Keratinocyte (primary cell): ENCODE measurements at regions not wholly inside any gene's neighbourhood (a gene's known extent, or its start where the extent isn't known, plus 50 kb on each side); places are given as distances from the start of the nearest gene placed in this dataset.

ENCODE experiments used
- EZH2 ChIP-seq: IDR thresholded peaks from one replicate; pipeline ENCODE4 v1.6.1; 2012; ENCODE audit warnings: inconsistent platforms, mild to moderate bottlenecking, low read length, moderate library complexity
- TF ChIP-seq, protein P1 (sequence below), 3 experiments: IDR thresholded peaks in 1 of 3; conservative IDR thresholded peaks in 1 of 3; optimal IDR thresholded peaks in 1 of 3; 2 replicates in 2 of 3; 3 replicates in 1 of 3; pipeline versions ENCODE3 to v1.5.1; 2011; ENCODE audit warnings: low read length in 3 of 3, mild to moderate bottlenecking in 3 of 3, moderate library complexity in 2 of 3, control low read depth in 1 of 3, inconsistent platforms in 1 of 3; ENCODE audit not compliant: insufficient read depth in 2 of 3; ENCODE audit errors: extremely low read depth in 1 of 3

DNA sequence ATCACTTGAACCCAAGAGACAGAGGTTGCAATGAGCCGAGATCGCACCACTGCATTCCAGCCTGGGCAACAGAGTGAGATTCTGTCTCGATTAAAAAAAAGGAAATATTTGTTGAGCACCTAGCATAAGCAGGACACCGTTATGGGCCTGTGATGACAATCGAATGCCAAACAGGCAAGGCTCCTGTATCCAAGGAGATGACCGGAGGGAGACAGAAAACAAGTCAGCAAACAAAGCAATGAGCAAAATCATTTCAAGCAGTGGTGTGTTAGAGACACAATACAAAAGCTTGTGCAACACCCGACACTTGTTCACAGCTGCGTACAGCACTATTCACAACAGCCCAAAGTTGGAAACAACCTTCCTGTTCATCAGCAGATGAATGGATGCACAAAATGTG, 87.1 kb upstream of the CPEB4 start:
- TF ChIP-seq, protein P1, sequence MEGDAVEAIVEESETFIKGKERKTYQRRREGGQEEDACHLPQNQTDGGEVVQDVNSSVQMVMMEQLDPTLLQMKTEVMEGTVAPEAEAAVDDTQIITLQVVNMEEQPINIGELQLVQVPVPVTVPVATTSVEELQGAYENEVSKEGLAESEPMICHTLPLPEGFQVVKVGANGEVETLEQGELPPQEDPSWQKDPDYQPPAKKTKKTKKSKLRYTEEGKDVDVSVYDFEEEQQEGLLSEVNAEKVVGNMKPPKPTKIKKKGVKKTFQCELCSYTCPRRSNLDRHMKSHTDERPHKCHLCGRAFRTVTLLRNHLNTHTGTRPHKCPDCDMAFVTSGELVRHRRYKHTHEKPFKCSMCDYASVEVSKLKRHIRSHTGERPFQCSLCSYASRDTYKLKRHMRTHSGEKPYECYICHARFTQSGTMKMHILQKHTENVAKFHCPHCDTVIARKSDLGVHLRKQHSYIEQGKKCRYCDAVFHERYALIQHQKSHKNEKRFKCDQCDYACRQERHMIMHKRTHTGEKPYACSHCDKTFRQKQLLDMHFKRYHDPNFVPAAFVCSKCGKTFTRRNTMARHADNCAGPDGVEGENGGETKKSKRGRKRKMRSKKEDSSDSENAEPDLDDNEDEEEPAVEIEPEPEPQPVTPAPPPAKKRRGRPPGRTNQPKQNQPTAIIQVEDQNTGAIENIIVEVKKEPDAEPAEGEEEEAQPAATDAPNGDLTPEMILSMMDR (optimal IDR thresholded peaks at IDR 0.05 in 1 of 3, IDR thresholded peaks at IDR 0.05 in 1 of 3, conservative IDR thresholded peaks at IDR 0.05 in 1 of 3; ENCODE audit: extremely low read depth in 1 of 3, insufficient read depth in 2 of 3, low read length in 3 of 3), result no peak
- TF ChIP-seq EZH2, result no peak
